Thyroid gland (tissue), 4 donors: ENCODE measurements at regions not wholly inside any gene's neighbourhood (a gene's known extent, or its start where the extent isn't known, plus 50 kb on each side); places are given as distances from the start of the nearest gene placed in this dataset.

Source experiments
- DNase-seq, 2 donors: peaks; one replicate each; pipeline ENCODE4 v3.0.0-alpha.2; 2019
- H3K27ac ChIP-seq, 3 donors: fragments of 200-600 bp; sonication (generic); 1 replicate in 2 of 3; 2 replicates in 1 of 3; pipeline ENCODE4 v1.5.1; 2016 to 2019; ENCODE audit warnings: mild to moderate bottlenecking in 1 of 3, moderate library complexity in 1 of 3
- H3K27me3 ChIP-seq: fragments of 200-600 bp; sonication (generic); one replicate; pipeline ENCODE4 v1.5.1; 2019
- H3K36me3 ChIP-seq, 2 donors: fragments of 200-600 bp; sonication (generic); one replicate each; pipeline ENCODE4 v1.5.1; 2016 to 2019
- H3K4me1 ChIP-seq, 2 donors: fragments of 200-600 bp; sonication (generic); one replicate each; pipeline ENCODE4 v1.5.1; 2017 to 2019
- H3K4me3 ChIP-seq, 3 donors: fragments of 200-600 bp; sonication (generic); replicated peaks in 1 of 3; 1 replicate in 2 of 3; 2 replicates in 1 of 3; pipeline ENCODE4 v1.5.1; 2016; ENCODE audit warnings: mild to moderate bottlenecking in 1 of 3
- H3K9me3 ChIP-seq: fragments of 200-600 bp; sonication (generic); one replicate; pipeline ENCODE4 v1.5.1; 2017
- POLR2A ChIP-seq, 2 donors: fragments of 450-650 bp; IDR thresholded peaks; one replicate each; pipeline ENCODE4 v1.6.1; 2017; ENCODE audit warnings: antibody characterized with exemption in 2 of 2, mild to moderate bottlenecking in 2 of 2, moderate library complexity in 1 of 2
- WGBS, 2 donors: methylation state at CpG; one replicate each; pipeline ENCODE4 v1.1.5; 2017; 5-methylcytosine and 5-hydroxymethylcytosine counted together
- intact Hi-C: fragments of 100-400 bp; cut with DNase I; formaldehyde crosslinking; loops from one replicate; pipeline ENCODE4 v1.15.1; 2023
- TF ChIP-seq, protein P1 (sequence below), 6 experiments: fragments of 200-600 bp in 3 of 6; fragments of 450-650 bp in 3 of 6; sonication (generic) in 3 of 6; IDR thresholded peaks; one replicate each; pipeline ENCODE4 v1.5.1; 2016 to 2019; ENCODE audit warnings: antibody characterized with exemption in 6 of 6, mild to moderate bottlenecking in 2 of 6, inconsistent platforms in 1 of 6, moderate library complexity in 1 of 6

DNA sequence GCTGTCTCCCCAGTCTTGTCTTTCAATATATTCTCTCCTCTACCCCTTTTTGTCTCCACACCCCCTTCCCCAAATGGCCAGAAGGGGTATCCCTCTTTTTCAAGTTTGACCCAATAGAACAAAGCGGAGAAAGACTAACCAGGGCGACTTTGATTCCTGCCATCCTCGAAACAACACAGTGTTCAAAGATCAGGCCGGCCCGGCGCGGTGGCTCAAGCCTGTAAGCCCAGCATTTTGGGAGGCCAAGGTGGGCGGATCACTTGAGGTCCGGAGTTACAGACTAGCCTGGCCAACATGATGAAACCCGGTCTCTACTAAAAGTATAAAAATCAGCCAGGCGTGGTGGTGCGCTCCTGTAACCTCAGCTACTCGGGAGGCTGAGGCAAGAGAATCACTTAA is 77.0 kb upstream of the IFNAR2 start:
- no peak for DNase-seq
- Histone ChIP-seq H3K4me3 (no peak overlapping the region), H3K36me3 (no peaks in the 10 kb centered on the region), H3K27ac (no peak overlapping the region), H3K27me3 (no peaks in the 10 kb centered on the region), H3K9me3 (no peaks in the 10 kb centered on the region), H3K4me1 (no peaks in the 10 kb centered on the region)
- intact Hi-C loops: no loop called here
- WGBS, 2 donors: 94 to 96% methylated on average over 13 of the region's 13 CpGs
- TF ChIP-seq, protein P1, sequence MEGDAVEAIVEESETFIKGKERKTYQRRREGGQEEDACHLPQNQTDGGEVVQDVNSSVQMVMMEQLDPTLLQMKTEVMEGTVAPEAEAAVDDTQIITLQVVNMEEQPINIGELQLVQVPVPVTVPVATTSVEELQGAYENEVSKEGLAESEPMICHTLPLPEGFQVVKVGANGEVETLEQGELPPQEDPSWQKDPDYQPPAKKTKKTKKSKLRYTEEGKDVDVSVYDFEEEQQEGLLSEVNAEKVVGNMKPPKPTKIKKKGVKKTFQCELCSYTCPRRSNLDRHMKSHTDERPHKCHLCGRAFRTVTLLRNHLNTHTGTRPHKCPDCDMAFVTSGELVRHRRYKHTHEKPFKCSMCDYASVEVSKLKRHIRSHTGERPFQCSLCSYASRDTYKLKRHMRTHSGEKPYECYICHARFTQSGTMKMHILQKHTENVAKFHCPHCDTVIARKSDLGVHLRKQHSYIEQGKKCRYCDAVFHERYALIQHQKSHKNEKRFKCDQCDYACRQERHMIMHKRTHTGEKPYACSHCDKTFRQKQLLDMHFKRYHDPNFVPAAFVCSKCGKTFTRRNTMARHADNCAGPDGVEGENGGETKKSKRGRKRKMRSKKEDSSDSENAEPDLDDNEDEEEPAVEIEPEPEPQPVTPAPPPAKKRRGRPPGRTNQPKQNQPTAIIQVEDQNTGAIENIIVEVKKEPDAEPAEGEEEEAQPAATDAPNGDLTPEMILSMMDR (IDR thresholded peaks at IDR 0.05): no peak
- TF ChIP-seq POLR2A (IDR thresholded peaks at IDR 0.05): no peak

DNA sequence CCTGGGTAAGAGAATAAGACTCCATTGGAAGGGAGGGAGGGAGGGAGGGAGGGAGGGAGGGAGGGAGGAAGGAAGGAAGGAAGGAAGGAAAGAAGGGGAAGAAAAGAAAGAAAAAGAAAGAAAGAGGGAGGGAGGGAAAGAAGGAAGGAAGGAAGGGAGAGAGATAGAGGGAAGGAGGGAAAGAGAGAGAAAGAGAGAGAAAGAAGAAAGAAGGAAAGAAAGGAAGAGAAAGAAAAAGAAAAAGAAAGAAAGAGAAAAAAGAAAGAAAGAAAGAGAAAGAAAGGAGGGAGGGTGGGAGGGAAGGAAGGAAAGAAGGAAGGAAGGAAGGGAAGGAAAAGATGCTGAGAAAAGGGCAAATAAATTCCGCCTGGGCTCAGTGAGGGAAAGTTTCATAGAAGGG is 74.7 kb upstream of the IFNAR2 start:
- Histone ChIP-seq H3K9me3 (no peaks in the 10 kb centered on the region), H3K4me1 (no peaks in the 10 kb centered on the region), H3K27ac (no peak overlapping the region), H3K4me3 (no peak overlapping the region), H3K36me3 (no peaks in the 10 kb centered on the region), H3K27me3 (peaks cover 4% of the 10 kb centered on the region)
- no peak for TF ChIP-seq POLR2A (IDR thresholded peaks at IDR 0.05)
- TF ChIP-seq, protein P1 (IDR thresholded peaks at IDR 0.05): no peak
- 75 to 78% methylated on average over 1 of the region's 1 CpG for WGBS, 2 donors
- no peak for DNase-seq
- intact Hi-C loops: no loop called here

DNA sequence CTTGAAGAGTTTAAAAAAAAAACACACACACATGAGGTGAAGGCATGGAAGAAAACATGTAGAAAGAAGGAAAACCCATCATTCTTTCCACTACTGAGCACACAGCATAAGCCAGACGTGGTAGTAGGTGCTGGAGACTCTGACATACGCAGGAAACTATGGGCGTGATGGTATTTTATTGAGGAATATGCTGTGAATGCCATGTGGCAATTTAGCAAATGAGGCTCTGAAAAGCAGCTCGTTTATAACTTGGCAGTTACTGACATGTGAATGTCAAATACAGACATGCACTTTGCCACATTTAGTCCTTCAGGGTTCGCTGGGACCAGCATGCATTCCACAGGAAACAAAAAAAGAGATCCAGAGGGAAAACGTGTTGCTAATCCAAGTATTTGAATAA is 74.3 kb upstream of the IFNAR2 start:
- 51 to 56% methylated on average over 6 of the region's 6 CpGs for WGBS, 2 donors
- H3K36me3 ChIP-seq: no peaks in the 10 kb centered on the region

DNA sequence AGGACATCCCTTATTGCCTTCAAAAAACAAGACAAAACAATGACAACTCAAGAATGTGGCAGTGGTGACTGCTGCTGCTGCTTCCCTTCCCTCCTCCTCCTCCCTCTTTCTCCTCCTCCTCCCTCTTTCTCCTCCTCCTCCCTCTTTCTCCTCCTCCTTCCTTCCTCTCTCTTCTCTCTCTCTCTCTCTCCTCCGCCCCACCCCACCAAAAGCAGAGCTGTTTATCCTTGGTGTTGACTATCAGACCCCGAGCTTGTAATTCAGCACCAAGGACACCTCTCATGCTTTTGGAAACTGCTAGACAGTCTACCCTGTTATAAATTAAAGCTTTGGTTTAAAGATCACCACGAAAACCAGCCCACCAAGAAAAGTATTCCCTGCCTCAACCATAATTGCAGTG is 72.4 kb upstream of the IFNAR2 start:
- H3K27me3 ChIP-seq: peaks cover 4% of the 10 kb centered on the region
- WGBS, 2 donors: 6 to 10% methylated on average over 3 of the region's 3 CpGs
- H3K9me3 ChIP-seq: no peaks in the 10 kb centered on the region
- H3K4me3 ChIP-seq: no peak overlapping the region
- H3K36me3 ChIP-seq: no peaks in the 10 kb centered on the region
- DNase-seq: no peak
- no peaks in the 10 kb centered on the region for H3K4me1 ChIP-seq
- H3K27ac ChIP-seq: no peak overlapping the region
- intact Hi-C loops: no loop called here
- TF ChIP-seq, protein P1 (IDR thresholded peaks at IDR 0.05): no peak
- TF ChIP-seq POLR2A (IDR thresholded peaks at IDR 0.05): no peak

More for the DNA sequence above, 74.3 kb upstream of the IFNAR2 start:
- no peak for DNase-seq
- intact Hi-C loops: no loop called here
- no peaks in the 10 kb centered on the region for H3K9me3 ChIP-seq
- TF ChIP-seq POLR2A (IDR thresholded peaks at IDR 0.05): no peak
- TF ChIP-seq, protein P1 (IDR thresholded peaks at IDR 0.05): no peak
- H3K27ac ChIP-seq: no peak overlapping the region
- no peaks in the 10 kb centered on the region for H3K4me1 ChIP-seq
- peaks cover 4% of the 10 kb centered on the region for H3K27me3 ChIP-seq
- no peak overlapping the region for H3K4me3 ChIP-seq

DNA sequence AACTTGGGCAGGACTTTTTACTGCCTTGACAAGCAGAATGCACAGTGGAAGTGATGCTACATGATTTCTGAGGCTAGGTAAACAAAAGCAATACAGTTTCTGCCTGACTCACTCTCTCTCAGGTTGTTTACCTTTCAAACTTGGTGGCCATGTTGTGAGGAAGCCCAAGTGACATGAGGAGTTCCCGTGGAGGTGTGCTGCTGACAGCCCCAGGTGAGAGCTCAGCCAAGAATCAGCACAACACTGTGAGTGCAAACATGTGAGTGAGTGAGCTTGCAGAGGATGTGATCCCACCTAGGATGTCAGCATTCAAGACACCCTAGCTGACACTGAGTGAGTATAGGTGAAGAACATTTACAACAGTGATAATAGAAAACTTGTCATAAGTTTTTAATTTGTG is 71.1 kb upstream of the IFNAR2 start:
- Histone ChIP-seq H3K9me3 (no peaks in the 10 kb centered on the region), H3K4me1 (no peaks in the 10 kb centered on the region), H3K4me3 (no peak overlapping the region), H3K27me3 (peaks cover 4% of the 10 kb centered on the region), H3K27ac (no peak overlapping the region), H3K36me3 (no peaks in the 10 kb centered on the region)
- WGBS, 2 donors: 69 to 100% methylated on average over 1 of the region's 1 CpG
- intact Hi-C loops: no loop called here
- TF ChIP-seq, protein P1 (IDR thresholded peaks at IDR 0.05): no peak
- TF ChIP-seq POLR2A (IDR thresholded peaks at IDR 0.05): no peak
- DNase-seq: no peak
